ENCODE measurements at regions not wholly inside any gene's neighbourhood (a gene's known extent, or its start where the extent isn't known, plus 50 kb on each side); places are given as distances from the start of the nearest gene placed in this dataset.
"Not testable (repeated sequence)": the region's sequence is repeated elsewhere in the genome, so short reads cannot be mapped to it uniquely, and the experiment has no call there.

- H3F3A ChIP-seq (ENCODE audit: insufficient read depth, low read depth): no peaks in the 10 kb centered on the region
- TF ChIP-seq CTCF (conservative IDR thresholded peaks at IDR 0.05) (no peak), EZH2 (IDR thresholded peaks at IDR 0.05; ENCODE audit: low read depth) (no peak)
- no peak overlapping the region for H3K27ac ChIP-seq
- H3K9me3 ChIP-seq (ENCODE audit: insufficient read depth, low read depth): no peaks in the 10 kb centered on the region
- H3K36me3 ChIP-seq (ENCODE audit: low read depth): no peaks in the 10 kb centered on the region
- no peak overlapping the region for H2AFZ ChIP-seq
- H3K27me3 ChIP-seq (ENCODE audit: insufficient read depth, low read depth): no peaks in the 10 kb centered on the region
- CTCF ChIA-PET: no interaction called here
- no TSS peak for BruUV-seq (replicated peaks)
- H3K4me1 ChIP-seq (replicated peaks; ENCODE audit: insufficient read depth): no peaks in the 10 kb centered on the region
- H3K4me2 ChIP-seq: no peak overlapping the region
- no peak overlapping the region for H3K4me3 ChIP-seq
- H4K20me1 ChIP-seq (ENCODE audit: insufficient read depth): no peaks in the 10 kb centered on the region
- no peak for DNase-seq
- intact Hi-C loops (cut with micrococcal nuclease; ENCODE audit: unreplicated experiment): no loop called here
- no peaks in the 10 kb centered on the region for H3K9me2 ChIP-seq (ENCODE audit: insufficient read depth)
- POLR2A ChIA-PET (ENCODE audit: unreplicated experiment): no interaction called here
- no peaks in the 10 kb centered on the region for H3K79me2 ChIP-seq (ENCODE audit: low read depth)
These were observed 706.7 kb upstream of the TMEFF2 start for GRCh38 chr2:192901446-192901845.

- intact Hi-C loops (cut with micrococcal nuclease; ENCODE audit: unreplicated experiment): no loop called here
- Histone ChIP-seq H3K36me3 (ENCODE audit: low read depth) (no peaks in the 10 kb centered on the region), H3K27me3 (ENCODE audit: insufficient read depth, low read depth) (no peaks in the 10 kb centered on the region), H3K4me3 (no peak overlapping the region), H3K27ac (no peak overlapping the region), H4K20me1 (ENCODE audit: insufficient read depth) (no peaks in the 10 kb centered on the region), H2AFZ (no peak overlapping the region), H3F3A (ENCODE audit: insufficient read depth, low read depth) (no peaks in the 10 kb centered on the region), H3K9me2 (ENCODE audit: insufficient read depth) (no peaks in the 10 kb centered on the region), H3K9me3 (ENCODE audit: insufficient read depth, low read depth) (no peaks in the 10 kb centered on the region), H3K4me2 (no peak overlapping the region), H3K4me1 (replicated peaks; ENCODE audit: insufficient read depth) (no peaks in the 10 kb centered on the region), H3K79me2 (ENCODE audit: low read depth) (no peaks in the 10 kb centered on the region)
- POLR2A ChIA-PET (ENCODE audit: unreplicated experiment): no interaction called here
- no TSS peak for BruUV-seq (replicated peaks)
- CTCF ChIA-PET: no interaction called here
- no peak for DNase-seq
- TF ChIP-seq EZH2 (IDR thresholded peaks at IDR 0.05; ENCODE audit: low read depth) (no peak), CTCF (conservative IDR thresholded peaks at IDR 0.05) (no peak)
These were observed 704.7 kb upstream of the TMEFF2 start for GRCh38 chr2:192899466-192899865.

GRCh38 chr2:192893976-192894375 lies 699.2 kb upstream of the TMEFF2 start:
- H3K9me2 ChIP-seq (ENCODE audit: insufficient read depth); H3K4me3 ChIP-seq; H3K9me3 ChIP-seq (ENCODE audit: insufficient read depth, low read depth); CTCF ChIA-PET; H3K27me3 ChIP-seq (ENCODE audit: insufficient read depth, low read depth); H3K4me2 ChIP-seq; H3F3A ChIP-seq (ENCODE audit: insufficient read depth, low read depth); DNase-seq; H2AFZ ChIP-seq; H3K4me1 ChIP-seq (replicated peaks; ENCODE audit: insufficient read depth); H3K79me2 ChIP-seq (ENCODE audit: low read depth); intact Hi-C loops (cut with micrococcal nuclease; ENCODE audit: unreplicated experiment); H3K36me3 ChIP-seq (ENCODE audit: low read depth); H3K27ac ChIP-seq; BruUV-seq (replicated peaks); POLR2A ChIA-PET (ENCODE audit: unreplicated experiment); H4K20me1 ChIP-seq (ENCODE audit: insufficient read depth): not testable (repeated sequence)

- no peak for TF ChIP-seq EZH2 (IDR thresholded peaks at IDR 0.05; ENCODE audit: low read depth)
- TF ChIP-seq CTCF (conservative IDR thresholded peaks at IDR 0.05): no peak
- H3K4me1 ChIP-seq (replicated peaks; ENCODE audit: insufficient read depth): no peaks in the 10 kb centered on the region
- no peaks in the 10 kb centered on the region for H3K36me3 ChIP-seq (ENCODE audit: low read depth)
- no peak overlapping the region for H3K27ac ChIP-seq
- DNase-seq: no peak
- no peaks in the 10 kb centered on the region for H3K9me2 ChIP-seq (ENCODE audit: insufficient read depth)
- POLR2A ChIA-PET (ENCODE audit: unreplicated experiment): no interaction called here
- intact Hi-C loops (cut with micrococcal nuclease; ENCODE audit: unreplicated experiment): no loop called here
- no peaks in the 10 kb centered on the region for H3K79me2 ChIP-seq (ENCODE audit: low read depth)
- H3K4me2 ChIP-seq: no peak overlapping the region
- no peaks in the 10 kb centered on the region for H4K20me1 ChIP-seq (ENCODE audit: insufficient read depth)
- H3F3A ChIP-seq (ENCODE audit: insufficient read depth, low read depth): no peaks in the 10 kb centered on the region
- H3K4me3 ChIP-seq: no peak overlapping the region
- no TSS peak for BruUV-seq (replicated peaks)
- no peak overlapping the region for H2AFZ ChIP-seq
- no peaks in the 10 kb centered on the region for H3K9me3 ChIP-seq (ENCODE audit: insufficient read depth, low read depth)
- CTCF ChIA-PET: no interaction called here
- no peaks in the 10 kb centered on the region for H3K27me3 ChIP-seq (ENCODE audit: insufficient read depth, low read depth)
These were observed 693.4 kb upstream of the TMEFF2 start for GRCh38 chr2:192888109-192888508.

All from PC-9 (cell line).